ENCODE measurements at regions not wholly inside any gene's neighbourhood (a gene's known extent, or its start where the extent isn't known, plus 50 kb on each side); places are given as distances from the start of the nearest gene placed in this dataset.

GRCh38 chr20:2237059-2237458, 58.7 kb upstream of the TGM3 start:
- no peak for DNase-seq

- DNase-seq: no peak
These were observed 57.2 kb upstream of the TGM3 start for GRCh38 chr20:2238601-2239000.

GRCh38 chr20:2240835-2241234, 55.0 kb upstream of the TGM3 start:
- DNase-seq: no peak

GRCh38 chr20:2242678-2243077, 53.1 kb upstream of the TGM3 start:
- DNase-seq: no peak

- no peak for DNase-seq
These were observed 51.3 kb upstream of the TGM3 start for GRCh38 chr20:2244523-2244922.

- no peak for DNase-seq
These were observed 50.8 kb upstream of the TGM3 start for GRCh38 chr20:2244993-2245392.

- DNase-seq: no peak
These were observed 50.2 kb upstream of the TGM3 start for GRCh38 chr20:2245637-2246036.
